ENCODE measurements at regions not wholly inside any gene's neighbourhood (a gene's known extent, or its start where the extent isn't known, plus 50 kb on each side); places are given as distances from the start of the nearest gene placed in this dataset.

DNA sequence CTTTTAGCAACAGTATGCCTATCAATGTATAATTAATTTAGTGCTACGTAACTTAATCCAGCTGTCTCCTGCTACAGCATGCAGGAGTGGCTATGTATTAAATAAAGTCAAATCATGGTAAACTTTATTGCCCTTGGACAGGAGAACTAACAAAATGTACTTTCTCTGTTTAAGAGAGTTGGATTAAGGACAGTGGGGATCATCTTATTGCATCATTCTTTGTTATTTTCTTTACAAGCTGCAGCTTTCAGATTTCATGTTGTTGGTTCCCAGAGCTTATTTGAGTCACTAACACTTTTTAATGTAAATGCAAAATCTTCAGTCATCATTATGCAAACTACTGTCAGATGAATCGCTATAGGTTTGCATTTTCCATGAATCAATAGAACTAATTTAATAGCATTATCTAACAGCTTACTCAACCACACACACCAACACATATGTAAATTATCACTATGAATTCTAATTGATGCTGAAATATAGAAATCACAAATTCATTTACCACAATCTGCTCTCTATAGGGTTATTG is 424.7 kb downstream of the MMUT start:
- ATAC-seq, result no peak
- Histone ChIP-seq H3K79me2 (ENCODE audit: control insufficient read depth, insufficient read depth, low read length) (no peaks in the 10 kb centered on the region), H4K20me1 (ENCODE audit: control insufficient read depth, insufficient read depth) (no peaks in the 10 kb centered on the region), H3K27ac (ENCODE audit: control insufficient read depth, insufficient read depth) (no peak overlapping the region), H3K4me2 (ENCODE audit: control insufficient read depth, insufficient read depth) (no peak overlapping the region), H3K9ac (ENCODE audit: control insufficient read depth, insufficient read depth, low read length) (no peak overlapping the region), H3K4me3 (no peak overlapping the region), H3K36me3 (ENCODE audit: control insufficient read depth in 2 of 2, insufficient read depth in 2 of 2, low read length in 1 of 2) (no peaks in the 10 kb centered on the region), H3K9me3 (replicated peaks; ENCODE audit: control insufficient read depth, insufficient read depth, low read length) (no peaks in the 10 kb centered on the region), H3K27me3 (replicated peaks in 1 of 2; ENCODE audit: control insufficient read depth in 2 of 2, insufficient read depth in 2 of 2, low read length in 1 of 2) (no peaks in the 10 kb centered on the region), H3K4me1 (ENCODE audit: control insufficient read depth, insufficient read depth, low read length) (no peaks in the 10 kb centered on the region), H2AFZ (ENCODE audit: control insufficient read depth, low read depth, low read length) (no peak overlapping the region)
- in situ Hi-C loops (cut with MboI) (no loop called here), intact Hi-C loops (cut with micrococcal nuclease; ENCODE audit: unreplicated experiment) (no loop called here)
- no peak for FAIRE-seq
- BruUV-seq (replicated peaks), result no TSS peak
- CTCF ChIA-PET, result no interaction called here
- POLR2A ChIA-PET, result no interaction called here
- TF ChIP-seq TCF12 (IDR thresholded peaks at IDR 0.05; ENCODE audit: low read depth, low read length), result no peak
- no peak for TF ChIP-seq ASH2L (IDR thresholded peaks at IDR 0.05; ENCODE audit: borderline replicate concordance, low read depth)
- TF ChIP-seq MYC (IDR thresholded peaks at IDR 0.05; ENCODE audit: insufficient read depth, insufficient read length, insufficient replicate concordance, low read length, severe bottlenecking), result no peak
- SMC1A ChIA-PET (ENCODE audit: uncharacterized antibody, unreplicated experiment), result no interaction called here
- DNase-seq (ENCODE audit: low read depth, low spot score), result no peak
- 17% methylated on average over 2 of the region's 2 CpGs for WGBS (ENCODE audit: insufficient coverage, insufficient replicate concordance, low lambda C conversion rate, missing lambda C conversion rate)
- RAD21 ChIA-PET (ENCODE audit: unreplicated experiment), result no interaction called here

DNA sequence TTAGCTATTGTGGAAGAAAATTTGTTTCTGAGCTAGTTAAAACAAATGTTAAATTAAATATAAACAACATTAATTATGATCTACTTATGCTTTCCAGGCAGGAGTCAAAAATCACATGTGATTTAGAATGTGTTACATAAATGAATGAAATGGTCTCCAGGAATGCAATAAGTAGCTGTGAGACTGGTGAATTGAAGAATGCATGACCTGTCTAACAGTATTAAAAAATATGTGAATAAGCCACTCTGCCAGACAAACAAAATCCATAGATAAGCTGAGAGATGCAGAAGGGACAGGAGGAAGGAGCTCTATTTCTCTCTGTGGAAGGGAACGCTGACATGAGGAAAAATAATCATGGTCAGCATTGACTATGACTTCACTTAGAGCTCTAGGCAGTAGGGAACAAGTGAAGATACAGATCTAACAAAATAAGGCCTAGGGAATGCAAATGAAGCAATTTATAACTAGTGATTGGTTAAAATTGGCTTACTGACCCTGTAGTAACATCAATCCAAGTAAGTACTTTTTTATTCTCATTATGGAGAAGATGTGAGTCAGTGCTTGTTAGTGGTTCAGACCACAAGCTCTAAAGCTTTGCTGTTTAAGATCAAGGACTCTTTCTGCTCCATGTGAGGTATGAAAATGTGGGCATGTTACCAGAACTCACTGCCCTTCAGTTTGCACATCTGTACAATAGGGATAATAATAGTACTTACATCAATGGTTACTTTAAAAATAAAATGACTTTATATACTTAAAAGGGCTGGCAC is 432.6 kb downstream of the MMUT start:
- no peak for ATAC-seq
- no peak overlapping the region for H3K4me3 ChIP-seq
- FAIRE-seq, result no peak
- no peak overlapping the region for H3K27ac ChIP-seq (ENCODE audit: control insufficient read depth, insufficient read depth)
- ChIA-PET RAD21 (ENCODE audit: unreplicated experiment) (no interaction called here), SMC1A (ENCODE audit: uncharacterized antibody, unreplicated experiment) (no interaction called here), POLR2A (no interaction called here), CTCF (interaction anchor here (0.8 to 1.2 kb wide), 2 partner anchors 17 to 146 kb away, joined by 3 to 4 read pairs; no protein-coding TSS in a partner anchor)
- no peaks in the 10 kb centered on the region for H3K79me2 ChIP-seq (ENCODE audit: control insufficient read depth, insufficient read depth, low read length)
- H3K27me3 ChIP-seq (replicated peaks in 1 of 2; ENCODE audit: control insufficient read depth in 2 of 2, insufficient read depth in 2 of 2, low read length in 1 of 2), result no peaks in the 10 kb centered on the region
- no peak overlapping the region for H3K4me2 ChIP-seq (ENCODE audit: control insufficient read depth, insufficient read depth)
- H3K9ac ChIP-seq (ENCODE audit: control insufficient read depth, insufficient read depth, low read length), result no peak overlapping the region
- H4K20me1 ChIP-seq (ENCODE audit: control insufficient read depth, insufficient read depth), result no peaks in the 10 kb centered on the region
- H3K9me3 ChIP-seq (replicated peaks; ENCODE audit: control insufficient read depth, insufficient read depth, low read length), result no peaks in the 10 kb centered on the region
- no peaks in the 10 kb centered on the region for H3K36me3 ChIP-seq (ENCODE audit: control insufficient read depth in 2 of 2, insufficient read depth in 2 of 2, low read length in 1 of 2)
- WGBS (ENCODE audit: insufficient coverage, insufficient replicate concordance, low lambda C conversion rate, missing lambda C conversion rate), result 10% methylated on average over 1 of the region's 1 CpG
- intact Hi-C loops (cut with micrococcal nuclease; ENCODE audit: unreplicated experiment), result no loop called here
- no peak for DNase-seq (ENCODE audit: low read depth, low spot score)
- no peaks in the 10 kb centered on the region for H3K4me1 ChIP-seq (ENCODE audit: control insufficient read depth, insufficient read depth, low read length)
- in situ Hi-C loops (cut with MboI), result no loop called here
- no TSS peak for BruUV-seq (replicated peaks)
- no peak overlapping the region for H2AFZ ChIP-seq (ENCODE audit: control insufficient read depth, low read depth, low read length)
- TF ChIP-seq, protein P1, sequence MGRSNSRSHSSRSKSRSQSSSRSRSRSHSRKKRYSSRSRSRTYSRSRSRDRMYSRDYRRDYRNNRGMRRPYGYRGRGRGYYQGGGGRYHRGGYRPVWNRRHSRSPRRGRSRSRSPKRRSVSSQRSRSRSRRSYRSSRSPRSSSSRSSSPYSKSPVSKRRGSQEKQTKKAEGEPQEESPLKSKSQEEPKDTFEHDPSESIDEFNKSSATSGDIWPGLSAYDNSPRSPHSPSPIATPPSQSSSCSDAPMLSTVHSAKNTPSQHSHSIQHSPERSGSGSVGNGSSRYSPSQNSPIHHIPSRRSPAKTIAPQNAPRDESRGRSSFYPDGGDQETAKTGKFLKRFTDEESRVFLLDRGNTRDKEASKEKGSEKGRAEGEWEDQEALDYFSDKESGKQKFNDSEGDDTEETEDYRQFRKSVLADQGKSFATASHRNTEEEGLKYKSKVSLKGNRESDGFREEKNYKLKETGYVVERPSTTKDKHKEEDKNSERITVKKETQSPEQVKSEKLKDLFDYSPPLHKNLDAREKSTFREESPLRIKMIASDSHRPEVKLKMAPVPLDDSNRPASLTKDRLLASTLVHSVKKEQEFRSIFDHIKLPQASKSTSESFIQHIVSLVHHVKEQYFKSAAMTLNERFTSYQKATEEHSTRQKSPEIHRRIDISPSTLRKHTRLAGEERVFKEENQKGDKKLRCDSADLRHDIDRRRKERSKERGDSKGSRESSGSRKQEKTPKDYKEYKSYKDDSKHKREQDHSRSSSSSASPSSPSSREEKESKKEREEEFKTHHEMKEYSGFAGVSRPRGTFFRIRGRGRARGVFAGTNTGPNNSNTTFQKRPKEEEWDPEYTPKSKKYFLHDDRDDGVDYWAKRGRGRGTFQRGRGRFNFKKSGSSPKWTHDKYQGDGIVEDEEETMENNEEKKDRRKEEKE (IDR thresholded peaks at IDR 0.05), result no peak
- no peak for TF ChIP-seq CBFB (IDR thresholded peaks at IDR 0.05; ENCODE audit: low read depth)
- no peak for TF ChIP-seq CREB1 (IDR thresholded peaks at IDR 0.05; ENCODE audit: low read depth)
- TF ChIP-seq, protein P2, sequence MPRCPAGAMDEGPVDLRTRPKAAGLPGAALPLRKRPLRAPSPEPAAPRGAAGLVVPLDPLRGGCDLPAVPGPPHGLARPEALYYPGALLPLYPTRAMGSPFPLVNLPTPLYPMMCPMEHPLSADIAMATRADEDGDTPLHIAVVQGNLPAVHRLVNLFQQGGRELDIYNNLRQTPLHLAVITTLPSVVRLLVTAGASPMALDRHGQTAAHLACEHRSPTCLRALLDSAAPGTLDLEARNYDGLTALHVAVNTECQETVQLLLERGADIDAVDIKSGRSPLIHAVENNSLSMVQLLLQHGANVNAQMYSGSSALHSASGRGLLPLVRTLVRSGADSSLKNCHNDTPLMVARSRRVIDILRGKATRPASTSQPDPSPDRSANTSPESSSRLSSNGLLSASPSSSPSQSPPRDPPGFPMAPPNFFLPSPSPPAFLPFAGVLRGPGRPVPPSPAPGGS (IDR thresholded peaks at IDR 0.05; ENCODE audit: borderline replicate concordance, insufficient read depth, low read depth, low read length, poor library complexity, severe bottlenecking), result no peak
- no peak for TF ChIP-seq DPF2 (IDR thresholded peaks at IDR 0.05)
- TF ChIP-seq SUZ12 (IDR thresholded peaks at IDR 0.05; ENCODE audit: unreplicated experiment), result no peak
- TF ChIP-seq, protein P3, sequence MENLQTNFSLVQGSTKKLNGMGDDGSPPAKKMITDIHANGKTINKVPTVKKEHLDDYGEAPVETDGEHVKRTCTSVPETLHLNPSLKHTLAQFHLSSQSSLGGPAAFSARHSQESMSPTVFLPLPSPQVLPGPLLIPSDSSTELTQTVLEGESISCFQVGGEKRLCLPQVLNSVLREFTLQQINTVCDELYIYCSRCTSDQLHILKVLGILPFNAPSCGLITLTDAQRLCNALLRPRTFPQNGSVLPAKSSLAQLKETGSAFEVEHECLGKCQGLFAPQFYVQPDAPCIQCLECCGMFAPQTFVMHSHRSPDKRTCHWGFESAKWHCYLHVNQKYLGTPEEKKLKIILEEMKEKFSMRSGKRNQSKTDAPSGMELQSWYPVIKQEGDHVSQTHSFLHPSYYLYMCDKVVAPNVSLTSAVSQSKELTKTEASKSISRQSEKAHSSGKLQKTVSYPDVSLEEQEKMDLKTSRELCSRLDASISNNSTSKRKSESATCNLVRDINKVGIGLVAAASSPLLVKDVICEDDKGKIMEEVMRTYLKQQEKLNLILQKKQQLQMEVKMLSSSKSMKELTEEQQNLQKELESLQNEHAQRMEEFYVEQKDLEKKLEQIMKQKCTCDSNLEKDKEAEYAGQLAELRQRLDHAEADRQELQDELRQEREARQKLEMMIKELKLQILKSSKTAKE (IDR thresholded peaks at IDR 0.05; ENCODE audit: low read depth, poor library complexity, severe bottlenecking), result no peak

Measured in GM12878 (cell line).